CD4-positive, alpha-beta memory T cell (primary cell): ENCODE measurements at regions not wholly inside any gene's neighbourhood (a gene's known extent, or its start where the extent isn't known, plus 50 kb on each side); places are given as distances from the start of the nearest gene placed in this dataset.

Experiments
- CTCF ChIA-PET: fragments of 350-600 bp; sonication (Branson Sonifier 250); formaldehyde crosslinking; loops from one replicate; lab custom pipeline; 2021; ENCODE audit warnings: inconsistent platforms; ENCODE audit not compliant: partially characterized antibody; lab: Charles Lee
- POLR2A ChIA-PET: fragments of 350-600 bp; sonication (Branson Sonifier 250); formaldehyde crosslinking; loops from one replicate; lab custom pipeline; 2021; ENCODE audit not compliant: partially characterized antibody; lab: Charles Lee
- DNase-seq, 5 donors: peaks; one replicate each; pipeline versions ENCODE4 v3.0.0 to v3.0.0-alpha.2; 2020 to 2022; ENCODE audit warnings: mixed read lengths in 1 of 5
- H3K27ac ChIP-seq: one replicate; pipeline ENCODE4 v1.7.0; 2013; ENCODE audit warnings: low read depth, low read length
- H3K27me3 ChIP-seq: 2 replicates; pipeline ENCODE4 v1.7.0; 2013; ENCODE audit warnings: mild to moderate bottlenecking, low read length, moderate library complexity; ENCODE audit not compliant: insufficient read depth
- H3K36me3 ChIP-seq: 2 replicates; pipeline ENCODE4 v1.7.0; 2013; ENCODE audit warnings: mild to moderate bottlenecking, low read length, moderate library complexity; ENCODE audit not compliant: insufficient read depth
- H3K4me1 ChIP-seq: 2 replicates; pipeline ENCODE4 v1.7.0; 2013; ENCODE audit warnings: mild to moderate bottlenecking, low read length, moderate library complexity; ENCODE audit not compliant: insufficient read depth
- H3K4me3 ChIP-seq, 2 donors: one replicate each; pipeline ENCODE4 v1.7.0; 2013; ENCODE audit warnings: low read length in 2 of 2, mild to moderate bottlenecking in 1 of 2
- H3K9me3 ChIP-seq, 2 donors: one replicate each; pipeline ENCODE4 v1.7.0; 2013; ENCODE audit warnings: low read length in 2 of 2, control low read depth in 1 of 2; ENCODE audit not compliant: control insufficient read depth in 1 of 2
- H3K27ac Mint-ChIP-seq, 7 donors: one replicate each; pipeline ENCODE4 v1.8.0; 2020 to 2021; ENCODE audit warnings: mixed read lengths in 7 of 7, mild to moderate bottlenecking in 6 of 7, inconsistent platforms in 3 of 7, moderate library complexity in 3 of 7
- H3K27me3 Mint-ChIP-seq, 2 donors: one replicate each; pipeline ENCODE4 v1.8.0; 2020 to 2021; ENCODE audit warnings: mixed read lengths in 2 of 2
- H3K36me3 Mint-ChIP-seq, 2 donors: one replicate each; pipeline ENCODE4 v1.8.0; 2020 to 2021; ENCODE audit warnings: mixed read lengths in 2 of 2, inconsistent platforms in 1 of 2, mild to moderate bottlenecking in 1 of 2
- H3K4me1 Mint-ChIP-seq, 4 donors: one replicate each; pipeline ENCODE4 v1.8.0; 2020 to 2021; ENCODE audit warnings: mixed read lengths in 4 of 4, mild to moderate bottlenecking in 1 of 4
- H3K4me3 Mint-ChIP-seq, 8 donors: one replicate each; pipeline ENCODE4 v1.8.0; 2020 to 2021; ENCODE audit warnings: mixed read lengths in 8 of 8, mild to moderate bottlenecking in 7 of 8, moderate library complexity in 6 of 8, inconsistent platforms in 3 of 8
- H3K9me3 Mint-ChIP-seq, 8 donors: one replicate each; pipeline ENCODE4 v1.8.0; 2020 to 2021; ENCODE audit warnings: mixed read lengths in 8 of 8, mild to moderate bottlenecking in 5 of 8, inconsistent platforms in 3 of 8, moderate library complexity in 1 of 8
- intact Hi-C: fragments of 100-400 bp; cut with micrococcal nuclease; formaldehyde crosslinking; loops from one replicate; pipeline ENCODE4 v1.15.1; 2023

DNA sequence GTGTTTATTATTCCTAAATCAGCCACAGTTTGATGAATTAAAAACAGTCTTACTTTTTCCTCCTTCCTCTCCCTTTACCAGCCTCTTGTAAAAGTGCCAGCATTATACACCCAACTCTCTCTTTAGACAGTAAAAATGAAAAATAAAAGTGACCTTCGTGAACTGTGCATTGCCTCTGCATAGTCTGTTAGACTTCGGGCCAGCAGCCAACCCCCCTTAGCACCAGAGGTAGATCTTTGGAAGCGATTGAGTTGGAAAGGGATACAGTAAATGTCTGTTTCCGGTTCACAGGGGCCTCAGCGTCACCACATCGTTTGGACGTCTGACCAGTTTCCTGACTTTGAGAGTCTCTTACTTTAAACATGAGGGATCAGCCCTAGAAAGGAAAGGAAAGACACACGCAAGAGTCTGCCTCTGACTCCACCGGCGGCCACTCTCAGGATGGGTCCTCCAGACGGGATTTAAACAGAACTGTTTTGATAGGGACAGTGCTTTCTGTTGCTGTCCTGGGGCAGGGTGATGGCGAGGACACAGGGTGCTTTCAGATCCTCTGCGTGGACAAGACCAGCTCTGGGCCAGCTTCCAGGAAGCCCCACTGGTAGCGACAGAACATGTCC, 206.6 kb upstream of the PREP start:
- Mint-ChIP-seq H3K9me3 (peaks cover 0 to 6% (median 2%) of the 10 kb centered on the region in 8 donors), H3K27ac (no peak overlapping the region), H3K36me3 (no peaks in the 10 kb centered on the region), H3K4me1 (no peaks in the 10 kb centered on the region), H3K27me3 (peaks cover 0 to 2% of the 10 kb centered on the region in 2 donors), H3K4me3 (no peak overlapping the region)
- no peak overlapping the region for H3K4me3 ChIP-seq
- H3K27me3 ChIP-seq = no peaks in the 10 kb centered on the region
- no peaks in the 10 kb centered on the region for H3K36me3 ChIP-seq
- H3K4me1 ChIP-seq = no peaks in the 10 kb centered on the region
- intact Hi-C loops = no loop called here
- no peak for DNase-seq
- POLR2A ChIA-PET = no interaction called here
- H3K9me3 ChIP-seq = no peaks in the 10 kb centered on the region
- CTCF ChIA-PET = interaction anchor here (0.7 kb wide), 1 partner anchor 1084 kb away, joined by 3 read pairs; no protein-coding TSS in a partner anchor
- H3K27ac ChIP-seq = no peak overlapping the region

DNA sequence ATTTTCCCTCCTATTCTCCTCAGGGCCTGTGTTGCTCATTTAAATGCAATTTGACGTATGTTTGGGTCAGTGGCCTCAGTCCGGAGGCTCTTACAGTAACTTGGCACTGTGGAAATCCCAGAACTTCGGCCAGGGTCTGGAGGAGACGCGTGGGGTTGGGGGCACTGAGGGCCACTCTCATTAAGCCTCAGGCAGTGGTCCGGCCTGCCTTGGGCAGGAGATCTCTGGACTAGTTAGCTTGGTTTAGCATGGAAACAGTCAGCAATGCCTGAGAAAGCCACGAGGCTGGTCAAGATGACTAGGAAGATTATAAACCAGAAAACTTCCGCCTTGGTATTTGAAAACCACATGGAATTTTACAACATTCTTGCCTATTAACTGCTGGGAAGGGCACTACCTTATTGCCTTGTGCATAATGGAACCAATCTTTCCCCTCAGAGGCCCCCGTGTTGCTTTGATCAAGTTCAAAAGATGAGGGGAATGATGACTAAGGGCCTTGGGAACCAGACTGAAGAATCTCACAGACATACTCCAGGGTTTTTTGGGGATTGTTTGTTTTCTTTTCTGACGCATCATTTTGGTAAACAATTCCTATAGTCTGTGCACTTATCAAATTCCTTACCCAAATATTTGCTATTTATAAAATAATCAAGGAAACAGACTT, 206.0 kb upstream of the PREP start:
- Histone ChIP-seq H3K9me3 (no peaks in the 10 kb centered on the region), H3K4me3 (no peak overlapping the region), H3K36me3 (no peaks in the 10 kb centered on the region), H3K4me1 (no peaks in the 10 kb centered on the region), H3K27me3 (no peaks in the 10 kb centered on the region), H3K27ac (no peak overlapping the region)
- H3K27ac Mint-ChIP-seq = no peak overlapping the region
- H3K4me1 Mint-ChIP-seq = no peaks in the 10 kb centered on the region
- intact Hi-C loops = no loop called here
- ChIA-PET POLR2A (no interaction called here), CTCF (no interaction called here)
- DNase-seq = no peak
- H3K4me3 Mint-ChIP-seq = no peak overlapping the region
- H3K9me3 Mint-ChIP-seq = peaks cover 0 to 2% (median 0%) of the 10 kb centered on the region in 8 donors
- no peaks in the 10 kb centered on the region for H3K27me3 Mint-ChIP-seq
- no peaks in the 10 kb centered on the region for H3K36me3 Mint-ChIP-seq

DNA sequence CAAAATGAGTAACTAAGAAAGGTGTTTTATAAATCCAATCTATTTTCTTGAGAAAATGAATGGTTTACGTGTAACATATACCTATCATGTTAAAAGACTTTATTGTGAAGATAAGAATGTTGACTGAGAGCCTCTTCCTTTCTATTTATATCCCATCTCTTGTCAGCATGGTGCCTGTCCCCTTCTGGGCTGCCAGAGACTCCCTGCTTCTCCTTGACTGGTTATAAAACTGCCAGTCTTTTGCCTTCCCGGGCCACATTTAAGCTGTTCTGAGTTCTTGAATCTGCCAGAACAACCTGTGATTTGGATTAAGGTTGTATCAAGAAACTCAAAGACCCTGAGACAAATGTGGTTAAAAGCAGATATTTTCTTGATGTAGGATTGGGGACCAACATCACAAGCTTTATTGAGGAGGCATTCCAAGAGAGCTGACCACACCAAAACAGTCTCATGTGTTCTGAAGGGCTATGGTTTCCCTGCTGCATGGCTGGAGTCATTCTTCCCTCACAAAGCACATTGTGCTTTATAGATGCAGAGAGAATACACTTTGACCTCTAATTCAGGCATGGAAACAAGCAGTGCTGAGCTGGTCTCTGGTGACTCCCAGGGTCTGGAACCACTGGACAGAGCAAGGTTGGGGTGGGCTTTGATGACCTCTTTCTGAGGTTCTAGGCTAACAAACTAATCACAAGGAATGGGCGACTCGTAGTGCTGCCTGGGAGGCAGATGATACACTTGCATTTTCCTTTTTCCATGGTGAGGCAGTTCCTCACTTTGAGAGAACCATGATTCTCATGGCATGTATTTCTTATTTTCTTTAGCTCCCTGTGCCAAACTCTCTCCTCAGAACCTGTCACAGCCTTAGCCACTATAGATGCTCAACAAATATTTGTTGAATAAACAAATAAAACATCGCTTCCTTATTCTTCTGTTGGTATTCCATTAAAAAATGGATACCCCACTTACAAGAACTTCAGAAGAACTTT, 205.0 kb upstream of the PREP start:
- no peak overlapping the region for H3K4me3 Mint-ChIP-seq
- H3K36me3 Mint-ChIP-seq = no peaks in the 10 kb centered on the region
- no peak for DNase-seq
- Histone ChIP-seq H3K36me3 (no peaks in the 10 kb centered on the region), H3K4me3 (no peak overlapping the region), H3K9me3 (no peaks in the 10 kb centered on the region), H3K4me1 (no peaks in the 10 kb centered on the region), H3K27me3 (no peaks in the 10 kb centered on the region), H3K27ac (no peak overlapping the region)
- no peaks in the 10 kb centered on the region for H3K4me1 Mint-ChIP-seq
- peaks cover 0 to 2% (median 0%) of the 10 kb centered on the region in 8 donors for H3K9me3 Mint-ChIP-seq
- ChIA-PET POLR2A (no interaction called here), CTCF (no interaction called here)
- intact Hi-C loops = no loop called here
- no peak overlapping the region for H3K27ac Mint-ChIP-seq
- H3K27me3 Mint-ChIP-seq = no peaks in the 10 kb centered on the region

DNA sequence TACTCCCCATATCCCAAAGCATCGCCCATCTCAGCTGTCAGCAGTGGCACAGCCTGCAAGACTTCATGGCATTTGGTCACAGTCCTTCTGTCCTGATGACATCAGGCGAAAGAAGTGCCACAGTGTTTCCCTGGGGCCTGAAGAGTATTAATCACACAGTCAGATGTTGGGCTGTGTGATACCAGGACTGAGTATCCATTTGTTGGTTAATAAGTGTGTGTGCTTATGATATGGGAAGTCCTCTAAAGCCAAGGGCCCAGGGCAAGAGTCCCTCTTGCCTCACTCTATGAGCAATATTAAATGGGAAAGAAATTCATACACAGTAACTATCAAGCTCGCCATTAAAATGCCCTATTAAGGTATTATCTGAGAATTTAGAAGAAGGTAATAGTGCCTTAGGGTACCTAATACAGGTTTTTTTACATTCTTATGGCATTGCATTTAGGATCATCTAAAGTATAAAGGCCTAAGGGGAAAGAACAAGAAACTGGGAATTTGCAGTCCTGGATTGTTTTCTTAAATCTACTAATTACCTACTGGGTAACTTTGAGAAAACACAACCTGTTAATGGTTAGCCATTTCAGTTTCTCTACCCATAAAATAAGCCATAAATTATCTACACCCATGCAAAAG, 204.1 kb upstream of the PREP start:
- Mint-ChIP-seq H3K27ac (no peak overlapping the region), H3K36me3 (no peaks in the 10 kb centered on the region), H3K4me3 (no peak overlapping the region), H3K27me3 (no peaks in the 10 kb centered on the region), H3K4me1 (peaks cover under 1 to 1% (median under 1%) of the 10 kb centered on the region in 4 donors), H3K9me3 (peaks cover 0 to 2% (median 0%) of the 10 kb centered on the region in 8 donors)
- H3K36me3 ChIP-seq = no peaks in the 10 kb centered on the region
- H3K4me3 ChIP-seq = no peak overlapping the region
- ChIA-PET POLR2A (no interaction called here), CTCF (no interaction called here)
- H3K27me3 ChIP-seq = no peaks in the 10 kb centered on the region
- H3K9me3 ChIP-seq = no peaks in the 10 kb centered on the region
- no peak overlapping the region for H3K27ac ChIP-seq
- peaks cover 1% of the 10 kb centered on the region for H3K4me1 ChIP-seq
- intact Hi-C loops = no loop called here
- no peak for DNase-seq

DNA sequence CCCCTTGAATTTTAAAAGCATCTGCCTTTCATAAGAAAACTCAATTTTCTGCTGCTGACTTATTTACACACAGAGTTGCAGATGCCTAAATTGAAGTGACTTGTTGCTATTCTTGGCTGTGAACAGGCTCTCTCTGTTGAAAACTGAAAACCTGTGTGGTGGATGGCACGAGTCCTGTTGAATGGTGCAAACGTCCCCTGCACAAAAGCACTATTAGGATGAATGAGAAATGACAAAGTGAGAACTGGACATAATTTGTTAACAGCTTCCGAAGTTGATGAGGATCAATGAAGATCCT, 201.7 kb upstream of the PREP start:
- H3K27ac Mint-ChIP-seq = no peak overlapping the region
- Histone ChIP-seq H3K4me1 (peaks cover 8% of the 10 kb centered on the region), H3K27me3 (no peaks in the 10 kb centered on the region), H3K9me3 (no peaks in the 10 kb centered on the region), H3K4me3 (no peak overlapping the region), H3K36me3 (no peaks in the 10 kb centered on the region), H3K27ac (no peak overlapping the region)
- no peak overlapping the region for H3K4me3 Mint-ChIP-seq
- peaks cover 0 to 1% of the 10 kb centered on the region in 2 donors for H3K27me3 Mint-ChIP-seq
- intact Hi-C loops = no loop called here
- ChIA-PET CTCF (no interaction called here), POLR2A (no interaction called here)
- H3K36me3 Mint-ChIP-seq = no peaks in the 10 kb centered on the region
- H3K4me1 Mint-ChIP-seq = peaks cover 9 to 10% (median 10%) of the 10 kb centered on the region in 4 donors
- no peak for DNase-seq
- peaks cover 0 to 2% (median 0%) of the 10 kb centered on the region in 8 donors for H3K9me3 Mint-ChIP-seq

DNA sequence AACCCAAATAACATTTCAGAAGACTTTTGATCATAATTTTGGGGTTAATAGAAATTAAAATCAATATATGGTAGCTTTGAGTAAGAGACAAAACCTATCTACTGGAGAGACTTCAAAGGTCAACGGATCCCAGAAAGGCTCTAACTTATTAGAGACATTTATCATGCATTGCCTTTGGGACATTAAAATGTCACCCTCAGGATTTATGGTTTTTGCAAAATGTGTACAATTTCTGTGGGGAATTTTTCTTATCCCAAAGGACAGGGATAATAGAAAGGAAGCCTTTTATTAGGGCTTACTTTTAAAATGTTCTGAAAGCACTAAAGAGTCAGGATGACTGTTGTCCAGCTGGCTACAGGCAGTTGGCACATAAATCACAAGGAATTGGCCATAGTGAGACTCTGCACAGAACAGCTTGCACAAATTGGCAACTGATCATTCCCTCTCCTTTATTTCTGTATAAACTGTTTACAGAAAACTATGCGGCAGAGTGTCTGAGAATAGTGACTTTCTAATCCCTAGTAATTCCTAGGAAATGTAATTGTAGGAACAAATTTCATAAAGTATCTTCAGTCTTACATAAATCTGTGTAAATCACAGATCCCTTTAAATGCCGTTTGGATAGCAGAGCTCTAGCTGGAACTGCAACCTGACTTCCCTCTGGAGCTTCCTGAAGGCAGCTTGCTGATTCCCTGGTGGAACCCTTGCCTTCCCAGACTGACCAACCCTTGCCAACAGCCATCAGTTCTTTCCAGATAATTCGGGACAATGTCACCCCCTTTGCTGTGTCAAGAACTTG, 201.1 kb upstream of the PREP start:
- no peak overlapping the region for H3K4me3 Mint-ChIP-seq
- Histone ChIP-seq H3K4me1 (peaks cover 8% of the 10 kb centered on the region), H3K36me3 (no peaks in the 10 kb centered on the region), H3K27me3 (no peaks in the 10 kb centered on the region), H3K27ac (no peak overlapping the region), H3K4me3 (no peak overlapping the region), H3K9me3 (no peaks in the 10 kb centered on the region)
- H3K4me1 Mint-ChIP-seq = peaks cover 9 to 10% (median 10%) of the 10 kb centered on the region in 4 donors
- H3K9me3 Mint-ChIP-seq = peaks cover 0 to 2% (median 0%) of the 10 kb centered on the region in 8 donors
- peaks cover 0 to 1% of the 10 kb centered on the region in 2 donors for H3K27me3 Mint-ChIP-seq
- no peaks in the 10 kb centered on the region for H3K36me3 Mint-ChIP-seq
- ChIA-PET POLR2A (no interaction called here), CTCF (no interaction called here)
- H3K27ac Mint-ChIP-seq = no peak overlapping the region
- no peak for DNase-seq
- intact Hi-C loops = no loop called here
